ENCODE measurements at regions not wholly inside any gene's neighbourhood (a gene's known extent, or its start where the extent isn't known, plus 50 kb on each side); places are given as distances from the start of the nearest gene placed in this dataset.

DNA sequence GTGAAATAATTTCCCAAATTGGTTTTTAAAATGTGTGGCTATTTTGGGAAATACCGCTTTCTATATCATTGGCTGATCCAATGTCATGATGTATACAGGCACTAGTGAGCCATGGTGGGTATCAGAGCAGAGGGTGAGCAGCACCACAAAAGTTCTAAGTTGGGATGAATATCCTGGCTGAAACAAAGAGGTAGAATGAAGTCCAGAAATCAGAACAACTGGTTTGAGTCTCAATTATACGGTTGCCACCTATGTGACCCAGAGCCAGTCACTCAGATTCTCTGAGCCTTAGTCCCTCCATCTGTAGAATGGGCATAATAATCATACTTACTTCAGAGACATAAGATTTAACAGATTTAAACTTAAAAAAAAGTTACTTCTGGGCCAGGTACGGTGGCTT is 172.3 kb downstream of the ZFP64 start:
- TF ChIP-seq, protein P1, sequence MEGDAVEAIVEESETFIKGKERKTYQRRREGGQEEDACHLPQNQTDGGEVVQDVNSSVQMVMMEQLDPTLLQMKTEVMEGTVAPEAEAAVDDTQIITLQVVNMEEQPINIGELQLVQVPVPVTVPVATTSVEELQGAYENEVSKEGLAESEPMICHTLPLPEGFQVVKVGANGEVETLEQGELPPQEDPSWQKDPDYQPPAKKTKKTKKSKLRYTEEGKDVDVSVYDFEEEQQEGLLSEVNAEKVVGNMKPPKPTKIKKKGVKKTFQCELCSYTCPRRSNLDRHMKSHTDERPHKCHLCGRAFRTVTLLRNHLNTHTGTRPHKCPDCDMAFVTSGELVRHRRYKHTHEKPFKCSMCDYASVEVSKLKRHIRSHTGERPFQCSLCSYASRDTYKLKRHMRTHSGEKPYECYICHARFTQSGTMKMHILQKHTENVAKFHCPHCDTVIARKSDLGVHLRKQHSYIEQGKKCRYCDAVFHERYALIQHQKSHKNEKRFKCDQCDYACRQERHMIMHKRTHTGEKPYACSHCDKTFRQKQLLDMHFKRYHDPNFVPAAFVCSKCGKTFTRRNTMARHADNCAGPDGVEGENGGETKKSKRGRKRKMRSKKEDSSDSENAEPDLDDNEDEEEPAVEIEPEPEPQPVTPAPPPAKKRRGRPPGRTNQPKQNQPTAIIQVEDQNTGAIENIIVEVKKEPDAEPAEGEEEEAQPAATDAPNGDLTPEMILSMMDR (IDR thresholded peaks at IDR 0.05), result no peak
- no peak for TF ChIP-seq POLR2A (IDR thresholded peaks at IDR 0.05)

All from body of pancreas (tissue), 4 donors.